Calu3 (cell line): ENCODE measurements at regions not wholly inside any gene's neighbourhood (a gene's known extent, or its start where the extent isn't known, plus 50 kb on each side); places are given as distances from the start of the nearest gene placed in this dataset.
"Not testable (repeated sequence)": the region's sequence is repeated elsewhere in the genome, so short reads cannot be mapped to it uniquely, and the experiment has no call there.

ENCODE experiments used
- BruUV-seq: library from RNA; stranded (reverse); fragments of 400-500 nt; replicated peaks from 2 replicates; lab custom pipeline; 2021; lab: Mats Ljungman, UMichigan
- CTCF ChIA-PET: fragments of 300-600 bp; sonication (Branson Sonifier 250); formaldehyde crosslinking; loops from one replicate; lab custom pipeline; 2022; ENCODE audit warnings: antibody characterized with exemption; lab: Charles Lee
- DNase-seq: peaks from one replicate; pipeline ENCODE4 v3.0.0; 2022
- H3K27ac Mint-ChIP-seq: one replicate; pipeline ENCODE4 v1.8.0; 2022; ENCODE audit warnings: mixed read lengths; ENCODE audit not compliant: unreplicated experiment
- H3K27me3 Mint-ChIP-seq: one replicate; pipeline ENCODE4 v1.8.0; 2022; ENCODE audit warnings: mixed read lengths; ENCODE audit not compliant: unreplicated experiment
- H3K36me3 Mint-ChIP-seq: one replicate; pipeline ENCODE4 v1.8.0; 2022; ENCODE audit warnings: mild to moderate bottlenecking, moderate library complexity, mixed read lengths; ENCODE audit not compliant: insufficient read depth, unreplicated experiment
- H3K4me1 Mint-ChIP-seq: one replicate; pipeline ENCODE4 v1.8.0; 2022; ENCODE audit warnings: mild to moderate bottlenecking, low read depth, mixed read lengths; ENCODE audit not compliant: unreplicated experiment
- H3K4me3 Mint-ChIP-seq: one replicate; pipeline ENCODE4 v1.8.0; 2022; ENCODE audit warnings: mild to moderate bottlenecking, low read depth, moderate library complexity, mixed read lengths; ENCODE audit not compliant: unreplicated experiment
- H3K9me3 Mint-ChIP-seq: one replicate; pipeline ENCODE4 v1.8.0; 2022; ENCODE audit warnings: low read depth, mixed read lengths; ENCODE audit not compliant: unreplicated experiment
- intact Hi-C: fragments of 100-400 bp; cut with micrococcal nuclease; formaldehyde crosslinking; loops from one replicate; pipeline ENCODE4 v1.10.0; 2022; ENCODE audit not compliant: unreplicated experiment
- TF ChIP-seq, protein P1 (sequence below): fragments of 200-600 bp; IDR thresholded peaks from one replicate; pipeline ENCODE4 v1.8.0; 2022; ENCODE audit warnings: antibody characterized with exemption; ENCODE audit not compliant: unreplicated experiment

DNA sequence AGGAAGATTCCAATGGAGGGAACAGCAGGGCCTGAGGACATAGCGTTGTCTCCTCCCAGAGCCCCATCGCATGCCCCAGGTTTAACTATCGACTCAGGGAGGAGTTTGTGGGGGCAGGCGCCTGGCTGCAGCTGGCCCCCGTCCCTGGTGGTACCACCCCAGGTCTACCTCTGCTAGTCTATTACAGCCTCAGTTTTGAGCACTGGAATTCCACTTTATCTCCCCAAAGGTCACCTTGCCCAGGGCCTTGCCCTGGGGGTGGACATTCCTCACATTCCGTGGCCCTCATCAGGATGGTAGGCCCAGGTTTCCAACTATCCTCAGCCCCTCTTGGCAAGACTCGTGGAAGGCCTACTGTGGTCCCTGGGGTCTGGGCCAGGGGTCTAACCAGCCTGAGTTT lies 65.4 kb upstream of the SSBP3 start:
- Mint-ChIP-seq H3K36me3 (no peaks in the 10 kb centered on the region), H3K27ac (no peak overlapping the region), H3K27me3 (peaks cover 54% of the 10 kb centered on the region), H3K4me1 (no peaks in the 10 kb centered on the region), H3K4me3 (no peak overlapping the region), H3K9me3 (no peaks in the 10 kb centered on the region)
- TF ChIP-seq, protein P1, sequence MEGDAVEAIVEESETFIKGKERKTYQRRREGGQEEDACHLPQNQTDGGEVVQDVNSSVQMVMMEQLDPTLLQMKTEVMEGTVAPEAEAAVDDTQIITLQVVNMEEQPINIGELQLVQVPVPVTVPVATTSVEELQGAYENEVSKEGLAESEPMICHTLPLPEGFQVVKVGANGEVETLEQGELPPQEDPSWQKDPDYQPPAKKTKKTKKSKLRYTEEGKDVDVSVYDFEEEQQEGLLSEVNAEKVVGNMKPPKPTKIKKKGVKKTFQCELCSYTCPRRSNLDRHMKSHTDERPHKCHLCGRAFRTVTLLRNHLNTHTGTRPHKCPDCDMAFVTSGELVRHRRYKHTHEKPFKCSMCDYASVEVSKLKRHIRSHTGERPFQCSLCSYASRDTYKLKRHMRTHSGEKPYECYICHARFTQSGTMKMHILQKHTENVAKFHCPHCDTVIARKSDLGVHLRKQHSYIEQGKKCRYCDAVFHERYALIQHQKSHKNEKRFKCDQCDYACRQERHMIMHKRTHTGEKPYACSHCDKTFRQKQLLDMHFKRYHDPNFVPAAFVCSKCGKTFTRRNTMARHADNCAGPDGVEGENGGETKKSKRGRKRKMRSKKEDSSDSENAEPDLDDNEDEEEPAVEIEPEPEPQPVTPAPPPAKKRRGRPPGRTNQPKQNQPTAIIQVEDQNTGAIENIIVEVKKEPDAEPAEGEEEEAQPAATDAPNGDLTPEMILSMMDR: no peak
- CTCF ChIA-PET: no interaction called here
- no peak for DNase-seq
- no TSS peak for BruUV-seq
- intact Hi-C loops: no loop called here

DNA sequence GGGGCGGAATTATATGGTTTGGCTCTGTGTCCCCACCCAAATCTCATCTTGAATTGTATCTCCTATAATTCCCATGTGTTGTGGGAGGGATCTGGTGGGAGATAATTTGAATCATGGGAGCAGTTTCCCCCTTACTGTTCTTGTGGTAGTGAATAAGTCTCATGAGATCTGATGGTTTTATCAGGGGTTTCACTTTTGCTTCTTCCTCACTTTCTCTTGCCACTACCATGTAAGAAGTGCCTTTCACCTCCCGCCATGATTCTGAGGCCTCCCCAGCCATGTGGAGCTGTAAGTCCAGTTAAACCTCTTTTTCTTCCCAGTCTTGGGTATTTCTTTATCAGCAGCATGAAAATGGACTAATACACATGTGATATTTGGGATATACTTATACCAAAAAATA lies 63.2 kb upstream of the SSBP3 start:
- CTCF ChIA-PET: interaction anchor here (0.6 kb wide), 1 partner anchor 10 kb away, joined by 6 read pairs; no protein-coding TSS in a partner anchor

DNA sequence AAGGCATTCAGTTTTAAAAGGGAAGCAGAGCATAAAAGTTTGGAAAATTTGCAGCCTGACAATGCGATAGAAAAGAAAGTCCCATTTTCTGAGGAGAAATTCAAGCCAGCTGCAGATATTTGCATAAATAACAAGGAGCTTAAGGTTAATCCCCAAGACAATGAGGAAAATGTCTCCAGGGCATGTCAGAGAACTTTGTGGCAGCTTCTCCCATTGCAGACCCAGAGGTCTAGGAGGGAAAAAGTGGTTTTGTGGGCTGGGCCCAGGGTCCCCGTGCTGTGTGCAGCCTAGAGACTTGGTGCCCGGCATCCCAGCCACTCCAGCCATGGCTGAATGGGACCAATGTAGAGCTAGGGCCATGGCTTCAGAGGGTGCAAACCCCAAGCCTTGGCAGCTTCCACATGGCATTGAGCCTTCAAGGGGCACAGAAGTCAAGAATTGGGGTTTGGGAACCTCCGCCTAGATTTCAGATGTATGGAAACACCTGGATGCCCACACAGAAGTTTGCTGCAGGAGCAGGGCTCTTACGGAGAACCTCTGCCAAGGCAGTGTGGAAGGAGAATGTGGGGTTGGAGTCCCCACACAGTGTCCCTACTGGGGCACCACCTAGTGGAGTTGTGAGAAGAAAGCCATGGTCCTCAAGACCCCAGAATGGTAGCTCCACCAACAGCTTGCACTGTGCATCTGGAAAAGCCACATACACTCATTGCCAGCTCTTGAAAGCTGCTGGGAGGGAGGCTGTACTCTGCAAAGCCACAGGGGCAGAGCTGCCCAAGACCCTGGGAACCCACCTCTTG lies 62.3 kb upstream of the SSBP3 start:
- H3K36me3 Mint-ChIP-seq, DNase-seq, H3K9me3 Mint-ChIP-seq, CTCF ChIA-PET, intact Hi-C loops, H3K4me3 Mint-ChIP-seq, BruUV-seq, H3K4me1 Mint-ChIP-seq, H3K27ac Mint-ChIP-seq: not testable (repeated sequence)
- H3K27me3 Mint-ChIP-seq: peaks cover 28% of the 10 kb centered on the region

More for the DNA sequence above, 63.2 kb upstream of the SSBP3 start:
- H3K9me3 Mint-ChIP-seq, DNase-seq, H3K27ac Mint-ChIP-seq, H3K36me3 Mint-ChIP-seq, BruUV-seq, H3K4me1 Mint-ChIP-seq, intact Hi-C loops, H3K4me3 Mint-ChIP-seq: not testable (repeated sequence)
- peaks cover 37% of the 10 kb centered on the region for H3K27me3 Mint-ChIP-seq

DNA sequence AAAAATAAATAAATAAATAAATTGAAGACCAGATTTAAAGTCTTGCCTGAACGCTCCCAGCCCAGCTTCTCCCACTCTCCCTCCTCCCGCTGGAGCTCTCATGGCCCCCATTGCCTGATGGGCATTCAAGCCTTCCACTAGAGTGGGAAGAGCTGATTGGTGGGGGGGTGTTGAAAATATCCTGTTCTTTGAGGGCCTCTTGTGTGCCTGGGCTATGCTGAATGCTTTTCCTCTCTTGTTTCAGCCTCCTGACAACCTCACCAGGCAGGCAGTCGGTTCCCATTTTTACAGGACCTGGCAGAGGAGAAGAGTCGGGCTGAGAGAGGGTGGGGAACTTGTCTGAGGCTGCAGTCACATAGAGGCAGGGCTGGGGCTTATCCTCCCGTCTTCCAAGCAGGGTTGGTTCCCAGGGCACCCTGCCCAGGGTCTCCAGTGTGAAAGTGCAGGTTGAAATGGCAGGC lies 59.2 kb upstream of the SSBP3 start:
- TF ChIP-seq, protein P1: no peak
- CTCF ChIA-PET: no interaction called here
- Mint-ChIP-seq H3K36me3 (no peaks in the 10 kb centered on the region), H3K27ac (no peak overlapping the region), H3K4me3 (no peak overlapping the region), H3K9me3 (no peaks in the 10 kb centered on the region), H3K27me3 (peaks cover 14% of the 10 kb centered on the region), H3K4me1 (peaks cover 4% of the 10 kb centered on the region)
- intact Hi-C loops: no loop called here
- DNase-seq: no peak
- no TSS peak for BruUV-seq

DNA sequence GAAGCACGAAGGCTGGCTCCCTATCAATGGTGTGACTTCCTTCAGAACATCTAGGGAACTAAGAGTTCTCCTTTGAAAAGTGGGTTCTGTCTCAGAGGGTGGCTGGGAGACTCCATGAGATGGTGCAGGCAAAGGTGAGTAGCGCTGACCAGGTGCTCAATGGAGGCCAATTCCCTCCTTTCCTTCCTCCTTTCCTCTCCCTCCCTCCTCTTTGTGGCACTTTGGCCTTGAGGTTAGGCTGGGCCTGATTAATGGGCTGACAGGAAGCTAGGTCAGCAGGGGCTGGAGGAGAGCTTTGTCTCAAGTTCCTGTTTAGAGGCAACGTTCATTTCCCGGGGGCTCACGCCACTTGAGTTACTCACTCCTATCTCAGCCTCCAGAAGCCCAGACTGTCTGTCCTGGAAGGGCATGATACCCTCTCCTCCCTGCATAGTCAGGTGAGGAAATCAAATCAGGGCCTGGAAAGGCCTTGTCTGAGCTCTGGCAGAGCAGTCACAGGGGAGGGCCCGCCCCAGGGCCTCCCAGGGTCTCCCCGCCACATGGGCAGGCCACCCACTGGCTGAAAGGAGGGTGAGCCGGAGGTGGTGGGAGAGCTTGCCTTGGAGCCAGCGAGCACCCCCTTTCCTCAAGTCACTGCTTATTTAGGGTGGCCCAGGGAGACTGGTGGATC lies 58.4 kb upstream of the SSBP3 start:
- Mint-ChIP-seq H3K9me3 (no peaks in the 10 kb centered on the region), H3K36me3 (no peaks in the 10 kb centered on the region), H3K27ac (no peak overlapping the region), H3K27me3 (peaks cover 14% of the 10 kb centered on the region), H3K4me3 (no peak overlapping the region), H3K4me1 (peaks cover 11% of the 10 kb centered on the region)
- TF ChIP-seq, protein P1: no peak
- intact Hi-C loops: no loop called here
- CTCF ChIA-PET: no interaction called here
- no TSS peak for BruUV-seq
- DNase-seq: no peak
